ENCODE measurements at regions not wholly inside any gene's neighbourhood (a gene's known extent, or its start where the extent isn't known, plus 50 kb on each side); places are given as distances from the start of the nearest gene placed in this dataset.

DNA sequence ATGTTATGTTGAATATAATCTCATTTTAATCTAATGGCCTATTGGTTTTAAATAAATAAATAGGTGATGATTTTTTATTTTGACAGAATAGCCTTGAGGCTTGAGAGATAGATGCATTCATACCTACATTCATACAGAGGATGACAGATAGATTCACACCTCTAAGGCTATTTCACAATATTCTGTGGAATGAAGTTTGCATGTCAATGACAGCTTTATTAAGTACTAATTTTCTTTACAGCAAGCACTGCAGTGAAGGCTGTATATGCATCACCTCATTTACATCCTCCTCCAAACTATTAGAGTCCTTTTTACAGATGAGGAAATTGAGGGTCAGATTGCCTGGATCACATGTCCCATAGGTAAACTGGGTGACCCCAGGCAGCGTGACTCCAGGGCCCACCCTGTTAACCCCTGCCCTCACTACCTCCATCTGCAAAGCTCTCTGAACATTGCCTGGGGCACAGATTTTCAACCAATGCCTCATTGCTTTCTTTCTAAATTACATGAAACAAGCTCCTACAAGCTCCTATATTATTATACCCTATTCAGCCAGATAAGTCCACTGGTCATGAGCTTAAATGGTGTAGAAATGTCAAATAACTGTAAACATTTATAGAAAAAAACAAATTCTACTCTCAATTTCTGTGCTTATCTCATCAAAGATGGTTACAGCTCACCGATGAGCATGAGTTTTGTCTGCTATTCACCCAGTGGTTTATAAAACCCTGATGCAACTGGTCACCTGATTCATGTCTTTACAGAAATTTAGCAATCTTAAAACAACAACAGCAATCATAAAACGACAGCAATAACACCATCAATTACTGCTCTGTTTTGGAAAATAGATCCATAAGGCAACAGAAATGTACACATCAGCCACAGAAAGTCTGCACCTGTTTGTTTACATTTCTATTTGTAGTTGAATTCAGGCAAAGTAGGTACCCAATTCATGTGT lies 338.0 kb downstream of the NSG2 start:
- DNase-seq (ENCODE audit: low spot score) = no peak
- in situ Hi-C loops (cut with HindIII; ENCODE audit: low sequenced_read_pairs) = no loop called here

DNA sequence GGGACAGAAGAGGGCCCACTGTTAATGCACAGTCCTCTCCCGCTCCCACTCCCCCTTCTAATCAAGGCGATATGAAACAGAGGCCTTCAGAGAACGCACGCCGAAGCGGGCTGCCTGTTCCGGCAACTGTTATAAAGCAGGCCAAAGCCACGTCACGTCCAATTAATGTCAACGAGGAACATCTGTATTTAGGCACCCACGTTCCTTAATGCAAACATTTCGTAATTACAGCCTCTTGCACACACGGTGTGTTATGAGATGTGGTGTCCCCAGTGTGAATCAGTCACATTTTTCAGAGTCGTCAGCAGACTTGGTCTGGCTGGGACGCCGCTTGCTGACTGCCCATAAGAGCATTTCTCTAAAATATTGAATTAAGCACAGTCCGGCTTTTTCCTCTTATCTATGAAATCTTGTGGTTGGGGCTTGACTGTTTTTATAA lies 339.0 kb downstream of the NSG2 start:
- no peak for DNase-seq (ENCODE audit: low spot score)
- in situ Hi-C loops (cut with HindIII; ENCODE audit: low sequenced_read_pairs) = no loop called here

DNA sequence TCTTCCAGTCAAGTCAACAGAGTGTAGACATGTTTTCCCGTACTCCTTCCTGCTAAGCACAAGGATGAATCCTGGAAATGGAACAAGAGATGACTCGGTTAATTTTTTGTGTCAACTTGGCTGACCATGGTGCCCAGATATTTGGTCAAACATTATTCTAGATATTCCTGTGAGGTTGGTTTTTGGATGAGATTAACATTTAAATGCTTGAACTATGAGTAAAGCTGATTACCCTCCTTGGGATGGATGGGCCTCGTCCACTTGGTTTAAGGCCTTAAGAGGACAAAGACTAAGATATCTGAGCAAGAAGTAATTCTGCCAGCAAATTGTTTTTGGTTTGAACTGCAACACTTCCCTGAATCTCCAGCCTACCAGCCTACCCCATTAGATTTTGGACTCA lies 338.1 kb upstream of the MSX2 start:
- in situ Hi-C loops (cut with HindIII; ENCODE audit: low sequenced_read_pairs) = no loop called here
- no peak for DNase-seq (ENCODE audit: low spot score)

DNA sequence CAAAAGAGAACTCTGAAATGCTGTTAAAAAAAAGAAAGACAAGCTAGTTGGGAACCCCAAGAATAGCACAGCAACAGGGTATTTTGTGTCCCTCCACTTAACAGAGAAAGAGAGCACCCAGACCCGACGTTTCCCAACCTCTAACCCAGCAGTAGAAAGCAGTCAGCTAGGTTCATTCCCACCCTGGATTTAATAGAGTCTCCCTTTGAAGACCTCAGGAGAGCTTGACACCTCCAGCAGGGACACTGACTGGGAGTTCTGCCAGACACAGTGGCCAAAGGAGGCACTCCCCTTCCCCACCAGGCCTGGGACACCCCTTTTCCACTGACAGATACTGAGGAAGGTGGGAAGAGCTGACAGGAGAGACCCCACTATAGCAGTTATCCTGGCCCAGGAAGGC lies 337.5 kb upstream of the MSX2 start:
- in situ Hi-C loops (cut with HindIII; ENCODE audit: low sequenced_read_pairs) = no loop called here
- DNase-seq (ENCODE audit: low spot score) = no peak

DNA sequence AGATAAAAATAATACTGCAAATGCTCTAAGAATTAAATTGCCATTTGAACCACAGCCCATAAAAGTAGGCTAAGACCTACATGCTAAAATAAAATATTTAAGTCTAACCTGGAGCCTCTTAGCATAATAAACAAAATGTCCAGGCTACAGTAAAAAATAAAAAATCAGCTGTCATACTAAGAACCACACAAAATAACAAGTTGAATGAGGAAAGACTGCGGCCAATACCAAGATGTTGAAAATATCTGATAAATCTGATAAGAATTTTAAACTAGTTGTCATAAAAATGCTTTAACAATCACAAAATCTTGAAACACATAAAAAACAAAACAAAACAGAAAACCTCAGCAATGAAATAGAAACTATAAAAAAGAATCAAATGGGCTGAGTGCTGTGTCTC lies 336.9 kb upstream of the MSX2 start:
- in situ Hi-C loops (cut with HindIII; ENCODE audit: low sequenced_read_pairs) = no loop called here
- DNase-seq (ENCODE audit: low spot score) = no peak

DNA sequence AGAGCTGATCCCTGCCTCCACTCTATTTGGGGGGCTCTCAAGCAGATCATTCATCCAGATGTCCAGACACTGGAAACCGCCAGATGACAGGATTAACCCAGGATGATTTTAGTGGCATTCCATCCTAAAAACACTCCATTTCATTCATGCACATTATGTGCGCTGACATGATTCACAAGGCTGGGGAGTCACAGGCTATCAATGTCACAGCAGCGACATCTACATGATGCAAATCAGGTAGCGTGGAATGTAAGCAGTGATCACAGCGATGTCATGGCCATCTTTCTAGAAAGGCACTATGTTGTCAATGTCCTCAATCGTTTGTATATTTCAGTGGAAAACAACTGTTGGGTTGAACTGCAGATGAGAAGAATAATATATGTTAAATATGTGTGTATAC lies 331.5 kb upstream of the MSX2 start:
- in situ Hi-C loops (cut with HindIII; ENCODE audit: low sequenced_read_pairs) = no loop called here
- DNase-seq (ENCODE audit: low spot score) = no peak

DNA sequence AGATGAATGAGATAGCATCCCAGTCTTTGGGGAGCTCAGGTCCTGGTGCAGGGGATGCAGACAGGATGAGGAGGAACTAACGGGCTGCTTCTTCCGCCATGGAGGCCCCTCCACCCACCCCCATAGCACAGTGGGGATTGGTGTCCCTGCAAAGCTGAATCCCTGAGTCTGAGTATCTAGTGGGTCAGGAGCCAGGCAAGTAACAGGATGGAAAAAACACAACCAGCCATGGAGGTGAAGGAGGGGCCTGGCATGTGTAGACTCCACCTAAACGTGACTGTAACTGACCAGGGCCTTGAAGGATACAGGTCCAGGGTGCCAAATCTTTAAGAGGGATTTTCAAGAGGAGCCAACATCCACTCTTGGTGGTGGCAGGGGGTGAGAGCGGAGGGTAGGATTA lies 327.8 kb upstream of the MSX2 start:
- no peak for DNase-seq (ENCODE audit: low spot score)
- in situ Hi-C loops (cut with HindIII; ENCODE audit: low sequenced_read_pairs) = no loop called here

DNA sequence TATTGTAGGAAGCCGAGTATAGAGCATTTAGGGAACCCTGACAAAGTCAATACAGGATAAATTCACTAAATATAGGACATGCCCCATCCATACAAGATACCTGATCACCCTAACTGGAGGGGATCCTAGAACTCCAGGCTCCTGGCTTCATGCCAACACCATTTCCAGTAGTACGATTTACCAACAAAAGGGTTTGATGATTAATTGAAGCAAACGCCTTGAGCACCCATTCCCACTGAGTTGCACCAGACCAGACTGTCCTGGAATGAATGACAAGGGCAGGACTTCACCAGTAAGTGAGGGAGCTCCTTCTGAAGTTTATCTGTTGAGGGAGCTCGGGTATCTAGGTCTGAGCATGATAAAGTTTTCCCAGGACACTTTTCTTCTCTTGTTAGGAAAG lies 327.2 kb upstream of the MSX2 start:
- in situ Hi-C loops (cut with HindIII; ENCODE audit: low sequenced_read_pairs) = no loop called here
- DNase-seq (ENCODE audit: low spot score) = no peak

DNA sequence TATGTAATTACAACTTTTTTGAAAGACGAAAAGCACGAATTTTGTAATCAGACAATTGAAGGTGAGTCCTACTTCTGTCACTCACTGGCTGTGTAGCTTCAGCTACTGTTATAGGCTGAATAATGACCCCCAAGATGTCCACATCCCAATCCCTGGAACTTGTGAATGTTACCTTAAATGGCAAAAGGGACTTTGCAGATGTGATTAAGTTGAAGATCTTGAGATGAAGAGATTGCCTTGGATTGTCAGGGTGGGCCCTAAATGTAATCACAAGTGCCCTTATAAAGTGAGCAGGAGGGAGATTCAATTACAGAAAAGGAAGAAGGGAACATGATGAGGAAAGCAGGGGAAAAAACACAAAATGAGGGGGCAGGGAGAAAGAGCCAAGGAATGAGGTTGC lies 326.2 kb upstream of the MSX2 start:
- in situ Hi-C loops (cut with HindIII; ENCODE audit: low sequenced_read_pairs) = no loop called here

DNA sequence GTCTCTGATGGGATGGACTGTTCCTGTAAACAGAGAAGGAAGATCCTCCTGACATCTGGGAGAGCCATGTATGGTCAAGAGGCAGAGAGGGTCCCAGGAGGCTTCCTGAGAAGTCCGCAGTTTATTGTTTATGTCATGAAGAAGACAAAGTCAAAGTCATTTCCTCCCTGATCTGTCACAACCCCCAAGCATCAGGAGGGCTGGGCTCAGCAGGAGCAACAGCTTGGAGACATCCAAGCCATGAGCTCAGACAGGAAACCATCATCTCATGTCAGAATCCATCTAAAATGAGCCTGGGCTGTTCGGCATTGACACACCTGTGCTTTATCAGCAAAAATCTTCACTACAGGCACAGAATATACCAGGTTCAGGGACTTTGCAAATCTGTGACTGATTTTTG lies 325.0 kb upstream of the MSX2 start:
- no peak for DNase-seq (ENCODE audit: low spot score)
- in situ Hi-C loops (cut with HindIII; ENCODE audit: low sequenced_read_pairs) = no loop called here

More for the DNA sequence above, 326.2 kb upstream of the MSX2 start:
- no peak for DNase-seq (ENCODE audit: low spot score)

DNA sequence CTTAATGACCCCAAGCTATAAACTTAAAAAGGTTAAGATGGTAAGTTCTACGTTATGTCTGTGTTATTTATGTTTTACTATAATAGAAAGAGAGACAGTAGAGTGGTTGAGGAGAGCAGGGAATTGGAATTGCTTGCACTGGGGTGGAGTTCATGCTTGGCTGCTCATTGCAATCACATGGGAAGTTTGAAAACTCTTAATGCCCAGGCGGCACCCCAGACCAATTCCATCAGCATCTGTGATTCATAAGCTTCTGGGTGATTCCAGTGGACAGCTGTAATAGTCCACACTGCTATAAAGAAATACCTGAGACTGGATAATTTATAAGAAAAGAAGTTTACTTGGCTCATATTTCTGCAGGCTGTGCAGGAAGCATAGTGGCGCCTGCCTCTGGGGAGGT lies 323.9 kb upstream of the MSX2 start:
- no peak for DNase-seq (ENCODE audit: low spot score)
- in situ Hi-C loops (cut with HindIII; ENCODE audit: low sequenced_read_pairs) = no loop called here

DNA sequence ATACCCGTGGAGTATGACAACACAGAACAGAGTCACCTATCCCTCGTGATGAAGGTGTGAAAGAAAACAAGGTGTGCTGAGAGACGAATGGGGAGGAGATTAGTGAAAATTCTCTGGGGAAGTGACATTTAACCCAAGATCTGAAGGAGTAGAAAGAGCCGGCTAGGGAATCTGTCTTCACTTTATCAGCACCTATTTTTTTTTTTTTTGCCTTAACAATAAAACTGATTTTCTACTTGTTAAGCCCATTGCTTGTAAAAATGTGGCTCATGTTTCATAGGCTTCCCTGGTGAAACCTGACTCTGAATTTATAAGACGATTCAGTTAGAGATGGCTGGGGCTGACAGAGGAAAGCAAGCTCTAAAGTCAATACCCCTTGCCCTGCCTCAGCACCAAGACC lies 322.6 kb upstream of the MSX2 start:
- in situ Hi-C loops (cut with HindIII; ENCODE audit: low sequenced_read_pairs) = no loop called here
- DNase-seq (ENCODE audit: low spot score) = no peak

DNA sequence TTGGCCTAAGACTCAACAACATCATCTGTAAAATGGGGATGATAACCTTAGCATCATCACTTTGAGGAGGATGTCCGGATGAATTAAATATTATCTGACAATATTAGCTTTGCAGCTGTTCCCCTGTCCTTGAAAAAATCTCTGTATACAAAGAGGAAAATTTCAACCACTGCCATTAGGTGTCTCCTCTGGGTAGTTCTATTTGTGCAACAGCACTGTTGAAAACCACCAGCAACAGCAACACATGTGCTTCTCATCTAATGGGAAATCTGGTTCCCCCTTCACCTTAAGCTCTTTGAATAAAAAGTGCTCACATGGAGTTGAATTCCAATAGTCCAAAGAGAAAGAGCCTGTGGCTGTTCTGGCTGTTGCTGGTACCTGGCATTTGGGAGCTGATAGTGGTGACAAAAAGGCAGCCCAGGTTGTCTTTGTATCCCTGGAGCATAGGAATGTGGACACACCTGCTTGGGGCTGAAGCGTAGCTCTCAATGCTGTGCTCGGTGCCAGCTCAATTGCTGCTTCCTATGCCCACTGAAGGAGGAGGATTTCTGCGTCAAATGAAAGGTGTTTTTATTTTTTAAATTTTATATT lies 322.1 kb upstream of the MSX2 start:
- in situ Hi-C loops (cut with HindIII; ENCODE audit: low sequenced_read_pairs) = no loop called here
- DNase-seq (ENCODE audit: low spot score) = no peak

DNA sequence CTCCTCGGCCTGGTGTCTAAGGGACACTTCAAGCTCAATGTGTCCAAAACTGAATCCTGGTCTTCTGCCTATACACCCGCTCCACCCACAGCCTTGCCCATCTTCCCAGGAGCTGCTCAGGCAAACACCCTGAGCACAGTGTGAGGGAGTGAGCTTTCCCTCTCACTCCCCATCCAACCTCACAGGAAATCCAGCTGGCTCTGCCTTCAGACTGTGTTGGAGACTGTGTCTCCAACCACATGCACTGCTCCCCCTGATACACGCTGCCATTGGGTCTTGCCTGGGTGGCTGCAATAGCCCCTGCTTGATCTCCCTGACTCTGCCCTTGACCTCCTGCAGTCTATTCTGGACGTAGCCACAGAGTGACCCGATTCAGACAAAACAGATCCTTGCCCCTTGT lies 319.5 kb upstream of the MSX2 start:
- DNase-seq (ENCODE audit: low spot score) = no peak
- in situ Hi-C loops (cut with HindIII; ENCODE audit: low sequenced_read_pairs) = no loop called here

DNA sequence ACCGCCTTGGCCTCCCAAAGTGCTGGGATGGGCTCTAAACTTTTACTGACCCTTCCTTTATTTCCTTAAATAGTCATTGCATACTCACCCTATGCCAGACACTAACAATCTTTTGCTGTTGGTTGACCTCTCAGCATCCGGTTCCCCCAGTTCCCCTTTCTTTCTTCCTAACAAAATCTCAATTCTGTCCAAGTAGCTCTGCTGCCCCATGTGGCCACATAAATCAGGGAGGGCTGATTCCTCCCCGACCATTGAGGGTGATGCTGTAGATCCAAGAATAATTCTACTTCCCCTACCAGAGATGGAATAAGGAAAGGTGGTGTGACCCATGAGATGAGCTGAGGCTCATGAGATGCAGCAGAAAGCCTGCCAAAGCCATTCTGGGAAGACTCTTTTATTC lies 315.3 kb upstream of the MSX2 start:
- no peak for DNase-seq (ENCODE audit: low spot score)
- in situ Hi-C loops (cut with HindIII; ENCODE audit: low sequenced_read_pairs) = no loop called here

DNA sequence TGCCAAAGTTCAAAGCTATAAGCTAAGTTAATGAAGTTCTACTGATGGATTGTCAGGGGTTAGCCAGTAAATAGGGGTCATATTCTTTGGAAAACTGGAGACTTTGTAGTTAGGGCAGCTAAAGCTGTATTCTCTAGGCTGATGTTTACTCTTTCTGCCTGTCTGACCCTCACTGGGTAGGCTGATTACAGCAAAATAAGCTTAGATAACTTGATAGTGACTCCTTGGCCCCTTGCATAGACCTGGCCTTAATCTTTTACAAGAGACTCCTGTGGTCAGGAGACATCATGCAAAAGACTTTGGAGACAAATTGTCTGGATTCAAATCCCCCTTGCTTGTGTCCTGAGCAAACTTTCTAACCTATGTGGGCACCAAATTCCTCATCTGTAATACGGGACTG lies 314.4 kb upstream of the MSX2 start:
- in situ Hi-C loops (cut with HindIII; ENCODE audit: low sequenced_read_pairs) = no loop called here

DNA sequence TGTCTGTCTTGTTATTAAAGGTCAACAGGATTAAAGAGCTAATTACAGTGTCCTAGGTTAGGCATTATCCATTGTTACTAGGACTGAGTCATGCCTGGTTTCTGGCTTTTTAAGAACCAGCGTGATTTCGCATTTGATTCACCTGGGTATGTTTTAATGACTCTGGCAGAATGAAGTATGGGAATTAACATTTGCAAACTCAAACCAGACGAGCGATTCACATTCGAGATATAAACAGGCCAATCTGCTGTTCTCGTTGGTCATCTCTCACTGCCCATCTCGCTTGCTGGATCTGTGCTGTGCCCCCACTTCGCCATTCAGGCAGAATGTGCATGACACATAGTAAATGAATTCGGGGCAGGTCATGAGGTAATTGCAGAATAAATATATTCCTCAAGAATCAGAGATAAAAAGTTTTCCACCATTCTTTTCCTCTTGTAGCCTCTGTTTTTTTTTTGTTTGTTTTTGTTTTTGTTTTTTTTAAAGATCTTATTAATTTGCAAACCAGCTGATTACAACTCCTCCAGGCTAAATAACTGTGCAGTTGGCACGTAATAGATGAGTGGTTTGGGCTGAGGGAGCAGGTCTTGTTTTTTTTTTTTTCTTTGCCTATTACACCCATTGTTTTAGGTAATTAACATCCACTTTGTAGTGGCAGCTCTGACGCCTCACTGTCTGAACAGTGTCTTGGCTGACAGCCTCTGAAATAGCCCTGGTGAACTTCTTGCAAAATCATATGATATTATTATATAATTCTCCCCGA lies 313.5 kb upstream of the MSX2 start:
- no peak for DNase-seq (ENCODE audit: low spot score)
- in situ Hi-C loops (cut with HindIII; ENCODE audit: low sequenced_read_pairs) = no loop called here

More for the DNA sequence above, 314.4 kb upstream of the MSX2 start:
- DNase-seq (ENCODE audit: low spot score) = peak; percentile 34

DNA sequence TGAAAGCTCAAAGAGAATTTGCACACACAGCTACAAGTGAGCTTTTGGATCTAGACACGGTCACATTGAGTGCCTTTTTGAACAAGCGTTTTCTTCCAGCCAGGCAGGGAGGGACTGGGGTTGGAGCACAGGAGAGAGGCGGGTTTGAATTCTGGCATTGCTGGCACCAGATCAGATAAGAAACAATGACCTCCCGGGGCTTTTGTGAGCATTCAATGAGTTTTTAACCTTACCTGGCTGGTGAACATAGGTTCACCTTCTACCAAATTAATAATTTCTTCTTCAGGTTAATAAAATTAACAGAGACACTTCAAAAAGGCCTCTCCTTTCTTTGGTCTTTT lies 312.9 kb upstream of the MSX2 start:
- no peak for DNase-seq (ENCODE audit: low spot score)
- in situ Hi-C loops (cut with HindIII; ENCODE audit: low sequenced_read_pairs) = no loop called here

DNA sequence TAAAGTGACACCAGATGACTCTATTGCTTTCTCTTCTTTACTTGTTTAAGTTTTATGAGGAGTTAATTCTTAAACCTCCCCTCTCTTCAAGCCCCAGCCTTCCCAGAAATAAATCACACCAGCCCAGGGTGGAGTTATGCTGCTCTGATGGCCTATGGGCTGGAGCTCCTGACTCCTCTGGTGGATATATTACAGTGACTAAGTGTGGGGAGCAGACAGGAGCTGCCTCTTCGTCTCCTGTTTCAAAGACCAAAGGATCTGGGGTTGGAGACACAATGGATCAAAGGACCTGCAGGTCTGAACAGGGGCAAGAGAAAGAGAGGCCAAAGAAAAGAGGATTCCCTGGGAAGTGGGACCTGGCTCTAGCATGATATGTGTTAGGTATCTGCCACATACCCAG lies 312.0 kb upstream of the MSX2 start:
- in situ Hi-C loops (cut with HindIII; ENCODE audit: low sequenced_read_pairs) = no loop called here
- DNase-seq (ENCODE audit: low spot score) = peak; percentile 26

DNA sequence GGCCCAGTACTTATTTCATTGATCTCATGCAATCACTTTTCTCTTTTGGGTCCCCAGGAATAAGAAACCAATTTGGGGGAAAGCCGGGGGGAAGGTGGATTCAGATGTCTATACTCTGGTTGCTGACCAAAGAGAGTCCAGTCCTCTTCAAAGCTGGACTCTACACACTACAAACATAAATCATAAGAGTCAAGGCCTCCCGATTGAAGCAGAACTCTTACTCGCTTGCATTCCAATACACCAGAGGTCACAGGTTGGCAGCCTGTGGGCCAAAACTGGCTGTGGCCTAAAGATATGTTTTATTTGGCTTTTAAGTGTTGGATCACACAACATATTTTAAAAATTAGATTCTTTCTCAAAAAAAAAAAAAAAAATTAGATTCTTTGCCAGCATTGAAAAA lies 311.4 kb upstream of the MSX2 start:
- no peak for DNase-seq (ENCODE audit: low spot score)
- in situ Hi-C loops (cut with HindIII; ENCODE audit: low sequenced_read_pairs) = no loop called here

All from G401 (cell line).